ENCODE measurements at regions not wholly inside any gene's neighbourhood (a gene's known extent, or its start where the extent isn't known, plus 50 kb on each side); places are given as distances from the start of the nearest gene placed in this dataset.

- TF ChIP-seq CTCF (IDR thresholded peaks at IDR 0.05; ENCODE audit: control extremely low read depth, extremely low read depth): no peak
These were observed 94.9 kb downstream of the SLC17A6 start for GRCh38 chr11:22433094-22433455.

GRCh38 chr11:22432291-22433093 is 94.3 kb downstream of the SLC17A6 start:
- no peaks in the 10 kb centered on the region for H3K36me3 ChIP-seq (ENCODE audit: control insufficient read depth in 4 of 4, insufficient read depth in 4 of 4, low read length in 4 of 4)
- peaks cover 0 to 12% (median 4%) of the 10 kb centered on the region in 5 donors for H3K4me1 ChIP-seq (ENCODE audit: control insufficient read depth in 5 of 5, insufficient read depth in 5 of 5, low read length in 5 of 5)
- H3K27me3 ChIP-seq (ENCODE audit: control insufficient read depth in 3 of 3, insufficient read depth in 3 of 3, low read length in 2 of 3): no peaks in the 10 kb centered on the region
- H3K9ac ChIP-seq (ENCODE audit: insufficient read depth in 1 of 2, low read length in 2 of 2): peak overlapping the region in 1 of 2 donors; percentile 61
- ATAC-seq (ENCODE audit: insufficient read depth, low FRiP score) (peak; percentile 27), DNase-seq (peak; percentile 84 to 90 (median 88))
- no peak for TF ChIP-seq CTCF (IDR thresholded peaks at IDR 0.05; ENCODE audit: control extremely low read depth, extremely low read depth)
- WGBS, 2 donors: 7 to 9% methylated on average over 40 of the region's 40 CpGs
- no peak overlapping the region for H3K4me3 ChIP-seq
- H3K27ac ChIP-seq (ENCODE audit: low read depth in 1 of 2, low read length in 1 of 2): no peak overlapping the region
- H3K9me3 ChIP-seq (ENCODE audit: control insufficient read depth in 4 of 4, insufficient read depth in 3 of 4, low read length in 3 of 4): peaks cover 0 to 3% (median 0%) of the 10 kb centered on the region in 4 donors

More at GRCh38 chr11:22433094-22433455, 94.9 kb downstream of the SLC17A6 start:
- Histone ChIP-seq H3K9ac (ENCODE audit: insufficient read depth in 1 of 2, low read length in 2 of 2) (peak overlapping the region in 1 of 2 donors; percentile 43), H3K27me3 (ENCODE audit: control insufficient read depth in 3 of 3, insufficient read depth in 3 of 3, low read length in 2 of 3) (no peaks in the 10 kb centered on the region), H3K36me3 (ENCODE audit: control insufficient read depth in 4 of 4, insufficient read depth in 4 of 4, low read length in 4 of 4) (no peaks in the 10 kb centered on the region), H3K9me3 (ENCODE audit: control insufficient read depth in 4 of 4, insufficient read depth in 3 of 4, low read length in 3 of 4) (peaks cover 0 to 3% (median 0%) of the 10 kb centered on the region in 4 donors), H3K4me1 (ENCODE audit: control insufficient read depth in 5 of 5, insufficient read depth in 5 of 5, low read length in 5 of 5) (peaks cover 0 to 12% (median 4%) of the 10 kb centered on the region in 5 donors), H3K27ac (ENCODE audit: low read depth in 1 of 2, low read length in 1 of 2) (no peak overlapping the region), H3K4me3 (no peak overlapping the region)
- ATAC-seq (ENCODE audit: insufficient read depth, low FRiP score) (no peak), DNase-seq (no peak)
- 30 to 39% methylated on average over 5 of the region's 5 CpGs for WGBS, 2 donors

- peak in 1 of 3 donors; percentile 4 for DNase-seq
- WGBS, 2 donors: 83 to 88% methylated on average over 3 of the region's 3 CpGs
- Histone ChIP-seq H3K27ac (ENCODE audit: low read depth in 1 of 2, low read length in 1 of 2) (no peak overlapping the region), H3K36me3 (ENCODE audit: control insufficient read depth in 4 of 4, insufficient read depth in 4 of 4, low read length in 4 of 4) (no peaks in the 10 kb centered on the region), H3K9ac (ENCODE audit: insufficient read depth in 1 of 2, low read length in 2 of 2) (no peak overlapping the region), H3K4me1 (ENCODE audit: control insufficient read depth in 5 of 5, insufficient read depth in 5 of 5, low read length in 5 of 5) (peaks cover 0 to 12% (median 4%) of the 10 kb centered on the region in 5 donors), H3K27me3 (ENCODE audit: control insufficient read depth in 3 of 3, insufficient read depth in 3 of 3, low read length in 2 of 3) (no peaks in the 10 kb centered on the region), H3K9me3 (ENCODE audit: control insufficient read depth in 4 of 4, insufficient read depth in 3 of 4, low read length in 3 of 4) (peaks cover 0 to 3% (median 0%) of the 10 kb centered on the region in 4 donors), H3K4me3 (no peak overlapping the region)
- no peak for ATAC-seq (ENCODE audit: insufficient read depth, low FRiP score)
- no peak for TF ChIP-seq CTCF (IDR thresholded peaks at IDR 0.05; ENCODE audit: control extremely low read depth, extremely low read depth)
These were observed 92.9 kb downstream of the SLC17A6 start for GRCh38 chr11:22431106-22431505.
